Limb (tissue), 2 donors: ENCODE measurements at regions not wholly inside any gene's neighbourhood (a gene's known extent, or its start where the extent isn't known, plus 50 kb on each side); places are given as distances from the start of the nearest gene placed in this dataset.
A peak's percentile ranks its signal among the peaks of the same experiment; 100 is the strongest.

ENCODE experiments used
- DNase-seq, 2 donors: peaks; one replicate each; pipeline ENCODE4 v3.0.0-alpha.2; 2016; ENCODE audit errors: extremely low spot score in 2 of 2

- DNase-seq = no peak
These were observed 319.2 kb downstream of the ENC1 start for GRCh38 chr5:74321326-74321725.

- DNase-seq = no peak
These were observed 320.0 kb downstream of the ENC1 start for GRCh38 chr5:74320526-74320925.

- DNase-seq = no peak
These were observed 321.5 kb downstream of the ENC1 start for GRCh38 chr5:74319076-74319475.

- DNase-seq = no peak
These were observed 324.4 kb downstream of the ENC1 start for GRCh38 chr5:74316064-74316603.

GRCh38 chr5:74314906-74315305, 325.6 kb downstream of the ENC1 start:
- DNase-seq = no peak

- DNase-seq = no peak
These were observed 326.6 kb downstream of the ENC1 start for GRCh38 chr5:74313896-74314295.

GRCh38 chr5:74312746-74313145, 327.8 kb downstream of the ENC1 start:
- no peak for DNase-seq

GRCh38 chr5:74311961-74312360, 328.6 kb downstream of the ENC1 start:
- DNase-seq = no peak

- DNase-seq = no peak
These were observed 329.3 kb downstream of the ENC1 start for GRCh38 chr5:74310997-74311930.

GRCh38 chr5:74310386-74310785, 330.1 kb downstream of the ENC1 start:
- no peak for DNase-seq

- no peak for DNase-seq
These were observed 331.5 kb downstream of the ENC1 start for GRCh38 chr5:74309050-74309449.

GRCh38 chr5:74306845-74307244, 333.7 kb downstream of the ENC1 start:
- DNase-seq = no peak

- no peak for DNase-seq
These were observed 336.0 kb downstream of the ENC1 start for GRCh38 chr5:74304536-74304935.

GRCh38 chr5:74303578-74303977, 336.9 kb downstream of the ENC1 start:
- DNase-seq = no peak

GRCh38 chr5:74301576-74301975, 339.0 kb downstream of the ENC1 start:
- no peak for DNase-seq

- DNase-seq = no peak
These were observed 339.6 kb downstream of the ENC1 start for GRCh38 chr5:74300808-74301389.

- DNase-seq = no peak
These were observed 340.7 kb downstream of the ENC1 start for GRCh38 chr5:74299833-74300232.

GRCh38 chr5:74296685-74297408, 343.7 kb downstream of the ENC1 start:
- peak; percentile 43 to 52 for DNase-seq

- DNase-seq = no peak
These were observed 344.9 kb downstream of the ENC1 start for GRCh38 chr5:74295676-74296075.

GRCh38 chr5:74295141-74295540, 345.4 kb downstream of the ENC1 start:
- no peak for DNase-seq

GRCh38 chr5:74294231-74294705, 346.3 kb downstream of the ENC1 start:
- DNase-seq = no peak

GRCh38 chr5:74293182-74293581, 347.3 kb downstream of the ENC1 start:
- no peak for DNase-seq
